ENCODE measurements at regions not wholly inside any gene's neighbourhood (a gene's known extent, or its start where the extent isn't known, plus 50 kb on each side); places are given as distances from the start of the nearest gene placed in this dataset.

GRCh38 chr22:48393885-48394284 lies 1433.8 kb downstream of the BRD1 start:
- FAIRE-seq = no peak
- H3K79me2 ChIP-seq (ENCODE audit: insufficient read depth, low read length) = no peaks in the 10 kb centered on the region
- BruUV-seq (replicated peaks) = no TSS peak
- in situ Hi-C loops (cut with HindIII; ENCODE audit: extremely low pct_ligation_motif_present, low pct_unique_long_range_greater_than_20kb) = no loop called here
- no peak for TF ChIP-seq HIC2 (CRISPR knock-in tag; IDR thresholded peaks at IDR 0.05; ENCODE audit: low read depth)
- TF ChIP-seq ZNF703 (CRISPR knock-in tag; IDR thresholded peaks at IDR 0.05; ENCODE audit: borderline replicate concordance) = no peak
- no peak for TF ChIP-seq AGO2 (optimal IDR thresholded peaks at IDR 0.05; ENCODE audit: low read depth, low read length)
- TF ChIP-seq RFX5 (IDR thresholded peaks at IDR 0.05; ENCODE audit: low read depth, low read length) = no peak
- no peak for TF ChIP-seq TEAD2 (CRISPR knock-in tag; IDR thresholded peaks at IDR 0.05)
- TF ChIP-seq JUNB (CRISPR knock-in tag; IDR thresholded peaks at IDR 0.05; ENCODE audit: borderline replicate concordance) = no peak
- no peak for TF ChIP-seq TBP (CRISPR knock-in tag; IDR thresholded peaks at IDR 0.05)
- intact Hi-C loops (cut with micrococcal nuclease; ENCODE audit: unreplicated experiment) = no loop called here
- H3K4me2 ChIP-seq (ENCODE audit: low read depth, low read length) = no peak overlapping the region
- no peak overlapping the region for H2AFZ ChIP-seq (ENCODE audit: low read length)
- ChIA-PET CTCF (ENCODE audit: low intra/inter-chr PET ratio, low total read pairs) (no interaction called here), POLR2A (no interaction called here)
- no peaks in the 10 kb centered on the region for H3K36me3 ChIP-seq (replicated peaks in 1 of 2; ENCODE audit: control insufficient read depth in 1 of 2, insufficient read depth in 2 of 2, low read length in 2 of 2)
- H3K9ac ChIP-seq (ENCODE audit: insufficient read depth, low read depth, low read length) = no peak overlapping the region
- H4K20me1 ChIP-seq (ENCODE audit: insufficient read depth, low read length) = no peaks in the 10 kb centered on the region
- no peaks in the 10 kb centered on the region for H3K9me3 ChIP-seq (ENCODE audit: low read length)
- WGBS (ENCODE audit: low lambda C conversion rate) = 44% methylated on average over 8 of the region's 10 CpGs
- no peak for ATAC-seq
- H3K27me3 ChIP-seq (ENCODE audit: control insufficient read depth in 1 of 2, insufficient read depth in 2 of 2, low read length in 2 of 2) = peaks cover 0 to 27% of the 10 kb centered on the region in 2 experiments; a peak in 1 of 5 replicates
- no peak for DNase-seq (ENCODE audit: low spot score)
- H3K4me1 ChIP-seq (ENCODE audit: insufficient read depth, low read length) = peaks cover 14% of the 10 kb centered on the region
- H3K4me3 ChIP-seq (replicated peaks in 1 of 3; ENCODE audit: insufficient read depth in 1 of 3, low read depth in 2 of 3, low read length in 3 of 3) = no peak overlapping the region
- H3K27ac ChIP-seq (ENCODE audit: extremely low read length, insufficient read depth, low read length) = no peak overlapping the region

- FAIRE-seq = no peak
- Histone ChIP-seq H3K27ac (ENCODE audit: extremely low read length, insufficient read depth, low read length) (no peak overlapping the region), H3K27me3 (ENCODE audit: control insufficient read depth in 1 of 2, insufficient read depth in 2 of 2, low read length in 2 of 2) (peaks cover 0 to 27% of the 10 kb centered on the region in 2 experiments; a peak in 1 of 5 replicates), H4K20me1 (ENCODE audit: insufficient read depth, low read length) (no peaks in the 10 kb centered on the region), H3K4me3 (replicated peaks in 1 of 3; ENCODE audit: insufficient read depth in 1 of 3, low read depth in 2 of 3, low read length in 3 of 3) (no peak overlapping the region), H3K4me1 (ENCODE audit: insufficient read depth, low read length) (peaks cover 14% of the 10 kb centered on the region), H2AFZ (ENCODE audit: low read length) (no peak overlapping the region), H3K4me2 (ENCODE audit: low read depth, low read length) (no peak overlapping the region), H3K9ac (ENCODE audit: insufficient read depth, low read depth, low read length) (no peak overlapping the region), H3K9me3 (ENCODE audit: low read length) (no peaks in the 10 kb centered on the region), H3K36me3 (replicated peaks in 1 of 2; ENCODE audit: control insufficient read depth in 1 of 2, insufficient read depth in 2 of 2, low read length in 2 of 2) (no peaks in the 10 kb centered on the region), H3K79me2 (ENCODE audit: insufficient read depth, low read length) (no peaks in the 10 kb centered on the region)
- ChIA-PET POLR2A (no interaction called here), CTCF (ENCODE audit: low intra/inter-chr PET ratio, low total read pairs) (no interaction called here)
- BruUV-seq (replicated peaks) = no TSS peak
- ATAC-seq = no peak
- 79% methylated on average over 11 of the region's 13 CpGs for WGBS (ENCODE audit: low lambda C conversion rate)
- in situ Hi-C loops (cut with HindIII; ENCODE audit: extremely low pct_ligation_motif_present, low pct_unique_long_range_greater_than_20kb) (no loop called here), intact Hi-C loops (cut with micrococcal nuclease; ENCODE audit: unreplicated experiment) (no loop called here)
- no peak for DNase-seq (ENCODE audit: low spot score)
- TF ChIP-seq ZNF17 (CRISPR knock-in tag; IDR thresholded peaks at IDR 0.05) = no peak
- TF ChIP-seq RXRA (CRISPR knock-in tag; IDR thresholded peaks at IDR 0.05) = no peak
- TF ChIP-seq HNRNPL (IDR thresholded peaks at IDR 0.05; ENCODE audit: low read depth, low read length) = no peak
- no peak for TF ChIP-seq ZNF788 (CRISPR knock-in tag; IDR thresholded peaks at IDR 0.05; ENCODE audit: borderline replicate concordance)
- TF ChIP-seq ETV6 (CRISPR knock-in tag; conservative IDR thresholded peaks at IDR 0.05) = no peak
- TF ChIP-seq DBP (CRISPR knock-in tag; IDR thresholded peaks at IDR 0.05; ENCODE audit: not compliant biosample characterization) = no peak
- no peak for TF ChIP-seq SMAD3 (CRISPR knock-in tag; IDR thresholded peaks at IDR 0.05)
- no peak for TF ChIP-seq SALL2 (CRISPR knock-in tag; IDR thresholded peaks at IDR 0.05)
- TF ChIP-seq HBP1 (CRISPR knock-in tag; IDR thresholded peaks at IDR 0.05; ENCODE audit: low read depth) = no peak
These were observed 1434.7 kb downstream of the BRD1 start for GRCh38 chr22:48393041-48393370.

Measured in HepG2 (cell line).